ENCODE measurements at regions not wholly inside any gene's neighbourhood (a gene's known extent, or its start where the extent isn't known, plus 50 kb on each side); places are given as distances from the start of the nearest gene placed in this dataset.

DNA sequence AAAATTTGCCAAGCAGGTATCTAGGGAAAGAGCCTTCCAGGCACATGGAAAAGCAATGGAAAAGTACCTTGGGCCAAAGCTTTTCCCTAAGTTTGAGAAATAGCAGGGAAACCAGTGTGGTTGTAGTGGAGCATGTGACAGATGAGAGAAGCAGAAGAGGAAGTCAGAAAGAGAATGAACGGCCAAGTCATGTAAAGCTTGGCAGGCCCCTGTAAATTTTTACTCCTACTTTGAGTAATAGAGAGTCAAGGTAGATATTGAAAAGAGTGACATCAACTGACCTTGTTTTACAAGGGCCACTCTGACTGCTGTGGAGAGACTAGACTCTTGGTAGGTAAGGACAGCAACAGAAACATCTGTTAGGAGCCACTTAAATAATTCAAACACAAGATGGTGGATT, 180.9 kb upstream of the PRMT6 start:
- no peak for DNase-seq (ENCODE audit: low spot score)
- no peaks in the 10 kb centered on the region for H3K9me3 Mint-ChIP-seq (ENCODE audit: unreplicated experiment)
- H3K4me3 Mint-ChIP-seq (ENCODE audit: unreplicated experiment), result no peak overlapping the region
- H3K27me3 Mint-ChIP-seq (ENCODE audit: unreplicated experiment), result no peaks in the 10 kb centered on the region
- H3K36me3 Mint-ChIP-seq (ENCODE audit: low read depth, unreplicated experiment), result no peaks in the 10 kb centered on the region
- no peak overlapping the region for H3K27ac Mint-ChIP-seq (ENCODE audit: unreplicated experiment)
- TF ChIP-seq CTCF (IDR thresholded peaks at IDR 0.05; ENCODE audit: unreplicated experiment), result no peak
- H3K4me1 Mint-ChIP-seq (ENCODE audit: unreplicated experiment), result no peaks in the 10 kb centered on the region

GRCh38 chr1:106876384-106876783, 180.1 kb upstream of the PRMT6 start:
- no peak overlapping the region for H3K4me3 Mint-ChIP-seq (ENCODE audit: unreplicated experiment)
- no peaks in the 10 kb centered on the region for H3K36me3 Mint-ChIP-seq (ENCODE audit: low read depth, unreplicated experiment)
- no peak overlapping the region for H3K27ac Mint-ChIP-seq (ENCODE audit: unreplicated experiment)
- TF ChIP-seq CTCF (IDR thresholded peaks at IDR 0.05; ENCODE audit: unreplicated experiment), result no peak
- H3K9me3 Mint-ChIP-seq (ENCODE audit: unreplicated experiment), result no peaks in the 10 kb centered on the region
- H3K4me1 Mint-ChIP-seq (ENCODE audit: unreplicated experiment), result no peaks in the 10 kb centered on the region
- no peaks in the 10 kb centered on the region for H3K27me3 Mint-ChIP-seq (ENCODE audit: unreplicated experiment)
- no peak for DNase-seq (ENCODE audit: low spot score)

DNA sequence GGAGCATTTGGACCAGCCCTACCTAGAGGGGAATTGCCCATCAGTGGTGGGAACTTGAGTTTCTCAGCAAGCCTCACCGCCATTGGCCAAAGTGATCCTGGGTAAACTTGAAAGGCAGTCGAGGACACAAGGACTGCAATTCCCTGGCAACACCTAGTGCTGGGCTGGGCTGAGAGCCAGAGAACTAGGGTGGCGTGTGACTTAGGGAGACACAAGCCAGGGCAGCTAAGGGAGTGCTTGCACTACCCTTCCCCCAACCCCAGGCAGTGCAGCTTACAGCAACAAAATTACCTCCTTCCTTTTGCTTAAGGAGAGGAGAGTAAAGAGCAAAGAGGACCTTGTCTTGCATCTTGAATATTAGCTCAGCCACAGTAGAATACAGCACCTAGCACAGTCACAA, 176.9 kb upstream of the PRMT6 start:
- Mint-ChIP-seq H3K27ac (ENCODE audit: unreplicated experiment) (no peak overlapping the region), H3K4me1 (ENCODE audit: unreplicated experiment) (no peaks in the 10 kb centered on the region), H3K27me3 (ENCODE audit: unreplicated experiment) (no peaks in the 10 kb centered on the region), H3K4me3 (ENCODE audit: unreplicated experiment) (no peak overlapping the region), H3K9me3 (ENCODE audit: unreplicated experiment) (no peaks in the 10 kb centered on the region), H3K36me3 (ENCODE audit: low read depth, unreplicated experiment) (no peaks in the 10 kb centered on the region)
- TF ChIP-seq CTCF (IDR thresholded peaks at IDR 0.05; ENCODE audit: unreplicated experiment), result no peak
- no peak for DNase-seq (ENCODE audit: low spot score)

DNA sequence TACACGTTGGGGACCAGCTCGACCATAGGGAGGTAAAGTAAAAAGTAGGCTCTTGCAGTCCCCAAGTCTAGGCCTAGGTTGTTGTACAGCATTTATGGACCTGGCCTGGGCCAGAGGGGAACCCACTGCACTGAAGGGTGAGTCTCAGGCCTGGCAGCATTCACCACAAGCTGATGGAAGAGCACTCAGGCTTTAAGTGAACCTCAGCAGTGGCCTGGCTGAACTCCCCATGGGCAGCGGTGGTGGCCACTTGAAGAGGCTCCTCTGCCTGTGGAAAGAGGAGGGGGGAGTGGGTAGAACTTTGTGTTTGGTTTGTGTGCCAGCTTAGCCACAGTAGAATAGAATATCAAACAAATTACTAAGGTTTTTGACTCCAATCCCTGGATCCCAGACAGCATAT, 176.2 kb upstream of the PRMT6 start:
- no peak for TF ChIP-seq CTCF (IDR thresholded peaks at IDR 0.05; ENCODE audit: unreplicated experiment)
- no peaks in the 10 kb centered on the region for H3K4me1 Mint-ChIP-seq (ENCODE audit: unreplicated experiment)
- no peaks in the 10 kb centered on the region for H3K36me3 Mint-ChIP-seq (ENCODE audit: low read depth, unreplicated experiment)
- H3K27me3 Mint-ChIP-seq (ENCODE audit: unreplicated experiment), result no peaks in the 10 kb centered on the region
- no peak overlapping the region for H3K27ac Mint-ChIP-seq (ENCODE audit: unreplicated experiment)
- no peak for DNase-seq (ENCODE audit: low spot score)
- H3K9me3 Mint-ChIP-seq (ENCODE audit: unreplicated experiment), result no peaks in the 10 kb centered on the region
- no peak overlapping the region for H3K4me3 Mint-ChIP-seq (ENCODE audit: unreplicated experiment)

DNA sequence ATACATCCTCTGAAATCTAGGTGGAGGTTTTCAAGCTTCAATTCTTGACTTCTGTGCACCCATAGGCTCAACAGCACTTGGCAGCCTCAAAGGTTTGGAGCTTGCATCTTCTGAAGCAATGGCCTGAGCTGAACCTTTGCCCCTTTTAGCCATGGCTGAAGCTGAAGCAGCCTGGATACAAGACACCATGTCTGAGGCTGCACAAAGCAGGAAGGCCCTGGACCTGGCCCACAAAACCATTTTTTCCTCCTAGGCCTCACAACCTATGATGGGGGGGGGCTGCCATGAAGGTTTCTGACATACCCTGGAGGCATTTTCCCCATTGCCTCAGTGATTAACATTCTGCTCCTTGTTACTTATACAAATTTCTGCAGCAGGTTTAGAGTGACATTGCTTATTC, 173.3 kb upstream of the PRMT6 start:
- no peak for DNase-seq (ENCODE audit: low spot score)
- no peak for TF ChIP-seq CTCF (IDR thresholded peaks at IDR 0.05; ENCODE audit: unreplicated experiment)
- Mint-ChIP-seq H3K27ac (ENCODE audit: unreplicated experiment) (no peak overlapping the region), H3K36me3 (ENCODE audit: low read depth, unreplicated experiment) (no peaks in the 10 kb centered on the region), H3K9me3 (ENCODE audit: unreplicated experiment) (no peaks in the 10 kb centered on the region), H3K27me3 (ENCODE audit: unreplicated experiment) (no peaks in the 10 kb centered on the region), H3K4me1 (ENCODE audit: unreplicated experiment) (no peaks in the 10 kb centered on the region), H3K4me3 (ENCODE audit: unreplicated experiment) (no peak overlapping the region)
